HL-60 (cell line): ENCODE measurements at regions not wholly inside any gene's neighbourhood (a gene's known extent, or its start where the extent isn't known, plus 50 kb on each side); places are given as distances from the start of the nearest gene placed in this dataset.

ENCODE experiments used
- GABPA ChIP-seq: IDR thresholded peaks from 2 replicates; pipeline ENCODE4 v1.6.1; 2012; ENCODE audit warnings: low read depth
- POLR2AphosphoS5 ChIP-seq: IDR thresholded peaks from 2 replicates; pipeline ENCODE4 v1.6.1; 2012; ENCODE audit warnings: low read depth
- TF ChIP-seq, protein P1 (sequence below): IDR thresholded peaks from one replicate; pipeline ENCODE4 v1.5.1; 2011; ENCODE audit warnings: low read length, control low read depth, inconsistent platforms; ENCODE audit not compliant: insufficient read depth

DNA sequence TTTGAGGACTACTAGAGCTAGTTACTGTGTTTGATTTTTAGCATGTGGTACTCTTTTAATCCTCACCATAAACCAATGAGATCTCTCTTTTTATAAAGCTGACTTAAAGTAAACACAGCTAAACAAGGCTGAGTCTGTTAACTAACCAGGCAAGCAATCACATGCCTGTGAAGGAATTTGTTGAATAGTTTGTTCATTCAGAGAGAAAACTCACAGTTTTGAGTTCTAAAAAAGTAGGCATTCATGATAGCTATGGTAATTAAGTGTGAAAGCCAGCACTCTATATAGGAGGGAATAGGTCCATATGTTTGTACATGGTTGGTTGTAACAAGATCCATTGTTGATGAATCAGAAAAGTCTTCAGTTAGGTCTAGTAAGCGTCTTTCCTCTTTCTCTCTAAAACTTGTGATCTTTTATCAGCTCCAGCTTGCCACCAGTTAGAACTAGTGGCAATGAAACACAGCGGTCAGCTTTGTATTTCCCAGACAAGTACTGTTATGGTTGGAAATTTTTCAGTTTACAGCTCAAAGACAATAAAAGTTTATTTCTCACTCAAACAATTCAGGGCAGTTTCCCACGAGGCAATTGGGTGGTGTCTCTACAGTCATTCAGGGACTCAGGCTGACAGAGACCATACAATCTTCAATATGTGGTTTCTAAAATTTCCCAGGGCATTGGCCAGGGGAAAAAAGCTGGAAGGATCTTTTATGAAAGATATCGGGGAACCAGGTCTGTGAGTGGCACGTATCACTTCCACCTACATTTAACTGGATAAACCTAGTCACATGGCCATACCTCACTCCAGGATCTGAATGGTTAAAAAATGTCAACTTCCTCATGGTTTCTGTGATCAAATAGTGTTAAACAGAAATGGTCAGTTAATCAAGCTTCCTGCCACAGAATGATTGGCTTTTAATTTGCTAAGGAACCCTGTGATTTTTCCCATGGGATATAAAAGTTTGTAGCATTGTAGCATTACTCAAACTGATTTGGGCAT is 203.1 kb downstream of the KIF21A start:
- TF ChIP-seq, protein P1, sequence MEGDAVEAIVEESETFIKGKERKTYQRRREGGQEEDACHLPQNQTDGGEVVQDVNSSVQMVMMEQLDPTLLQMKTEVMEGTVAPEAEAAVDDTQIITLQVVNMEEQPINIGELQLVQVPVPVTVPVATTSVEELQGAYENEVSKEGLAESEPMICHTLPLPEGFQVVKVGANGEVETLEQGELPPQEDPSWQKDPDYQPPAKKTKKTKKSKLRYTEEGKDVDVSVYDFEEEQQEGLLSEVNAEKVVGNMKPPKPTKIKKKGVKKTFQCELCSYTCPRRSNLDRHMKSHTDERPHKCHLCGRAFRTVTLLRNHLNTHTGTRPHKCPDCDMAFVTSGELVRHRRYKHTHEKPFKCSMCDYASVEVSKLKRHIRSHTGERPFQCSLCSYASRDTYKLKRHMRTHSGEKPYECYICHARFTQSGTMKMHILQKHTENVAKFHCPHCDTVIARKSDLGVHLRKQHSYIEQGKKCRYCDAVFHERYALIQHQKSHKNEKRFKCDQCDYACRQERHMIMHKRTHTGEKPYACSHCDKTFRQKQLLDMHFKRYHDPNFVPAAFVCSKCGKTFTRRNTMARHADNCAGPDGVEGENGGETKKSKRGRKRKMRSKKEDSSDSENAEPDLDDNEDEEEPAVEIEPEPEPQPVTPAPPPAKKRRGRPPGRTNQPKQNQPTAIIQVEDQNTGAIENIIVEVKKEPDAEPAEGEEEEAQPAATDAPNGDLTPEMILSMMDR, result no peak
- TF ChIP-seq GABPA, result no peak
- no peak for TF ChIP-seq POLR2AphosphoS5
